ENCODE measurements at regions not wholly inside any gene's neighbourhood (a gene's known extent, or its start where the extent isn't known, plus 50 kb on each side); places are given as distances from the start of the nearest gene placed in this dataset.

DNA sequence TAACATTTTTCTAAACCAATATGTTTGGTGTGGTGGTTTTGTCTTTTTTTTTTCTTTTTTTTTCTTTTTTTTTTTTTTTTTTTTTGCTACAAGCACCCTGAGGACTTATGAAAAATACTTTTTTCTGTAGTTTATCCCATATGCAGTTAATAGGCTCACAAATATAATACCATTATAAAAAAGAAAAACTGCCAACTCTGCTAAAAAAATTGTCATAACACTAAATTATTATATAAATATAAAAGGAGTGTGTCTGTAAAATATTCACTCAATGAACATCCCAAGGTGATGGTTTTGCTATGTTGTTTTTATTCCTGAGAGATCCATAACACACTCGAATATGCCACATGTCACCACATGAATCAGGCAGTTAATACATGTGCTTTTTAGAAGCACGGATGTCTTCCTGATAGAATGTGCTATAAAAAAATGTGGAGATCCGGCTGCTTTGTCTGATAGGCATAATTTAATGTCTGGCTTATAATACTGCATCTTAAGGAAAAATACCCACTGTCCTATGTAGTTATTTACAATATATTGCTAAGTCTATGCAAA lies 110.7 kb upstream of the ZNF507 start:
- TF ChIP-seq, protein P1, sequence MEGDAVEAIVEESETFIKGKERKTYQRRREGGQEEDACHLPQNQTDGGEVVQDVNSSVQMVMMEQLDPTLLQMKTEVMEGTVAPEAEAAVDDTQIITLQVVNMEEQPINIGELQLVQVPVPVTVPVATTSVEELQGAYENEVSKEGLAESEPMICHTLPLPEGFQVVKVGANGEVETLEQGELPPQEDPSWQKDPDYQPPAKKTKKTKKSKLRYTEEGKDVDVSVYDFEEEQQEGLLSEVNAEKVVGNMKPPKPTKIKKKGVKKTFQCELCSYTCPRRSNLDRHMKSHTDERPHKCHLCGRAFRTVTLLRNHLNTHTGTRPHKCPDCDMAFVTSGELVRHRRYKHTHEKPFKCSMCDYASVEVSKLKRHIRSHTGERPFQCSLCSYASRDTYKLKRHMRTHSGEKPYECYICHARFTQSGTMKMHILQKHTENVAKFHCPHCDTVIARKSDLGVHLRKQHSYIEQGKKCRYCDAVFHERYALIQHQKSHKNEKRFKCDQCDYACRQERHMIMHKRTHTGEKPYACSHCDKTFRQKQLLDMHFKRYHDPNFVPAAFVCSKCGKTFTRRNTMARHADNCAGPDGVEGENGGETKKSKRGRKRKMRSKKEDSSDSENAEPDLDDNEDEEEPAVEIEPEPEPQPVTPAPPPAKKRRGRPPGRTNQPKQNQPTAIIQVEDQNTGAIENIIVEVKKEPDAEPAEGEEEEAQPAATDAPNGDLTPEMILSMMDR (IDR thresholded peaks at IDR 0.05) = no peak
- TF ChIP-seq ZFX (IDR thresholded peaks at IDR 0.05; ENCODE audit: borderline replicate concordance) = no peak
- H3K27ac ChIP-seq = no peak overlapping the region

DNA sequence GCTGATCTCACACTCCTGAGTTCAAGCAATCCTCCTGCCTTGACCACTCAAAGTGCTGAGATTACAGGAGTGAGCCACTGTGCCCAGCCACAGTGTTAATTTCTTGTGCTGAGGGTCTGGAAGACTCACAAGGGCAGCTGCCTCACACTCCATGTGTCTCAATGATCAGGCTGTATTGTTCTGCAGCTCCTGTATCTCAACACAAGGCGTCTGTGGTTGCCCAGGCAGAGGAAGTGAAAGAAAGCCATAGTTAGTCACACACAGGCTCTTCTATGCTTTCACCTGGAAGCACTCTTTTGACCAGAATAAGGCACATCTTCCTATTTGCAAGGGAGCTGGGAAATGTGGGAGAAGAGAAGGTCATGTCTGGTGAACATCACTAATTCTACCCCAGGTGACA lies 107.3 kb upstream of the ZNF507 start:
- no peak for TF ChIP-seq ZFX (IDR thresholded peaks at IDR 0.05; ENCODE audit: borderline replicate concordance)
- TF ChIP-seq, protein P1 (IDR thresholded peaks at IDR 0.05) = no peak
- H3K27ac ChIP-seq = no peak overlapping the region

DNA sequence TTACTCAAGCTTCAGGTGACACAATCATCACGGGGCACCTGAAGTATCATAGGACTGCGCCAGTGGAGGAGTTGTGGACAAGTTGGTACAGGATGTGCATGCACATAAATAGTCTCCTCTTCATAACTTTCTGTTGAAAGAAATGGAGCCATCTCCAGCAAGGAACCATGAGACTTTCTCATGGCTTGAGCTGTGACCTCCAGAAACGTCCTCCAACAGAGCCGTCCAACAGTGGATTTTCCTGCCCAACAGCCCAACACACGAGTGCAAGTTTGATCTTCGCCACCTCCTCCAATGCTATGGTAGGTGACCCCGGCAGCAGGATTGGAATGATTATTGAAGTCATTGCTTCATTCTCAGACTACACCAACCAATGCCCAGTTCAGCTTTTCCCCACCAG lies 105.1 kb upstream of the ZNF507 start:
- no peak for TF ChIP-seq ZFX (IDR thresholded peaks at IDR 0.05; ENCODE audit: borderline replicate concordance)
- TF ChIP-seq, protein P1 (IDR thresholded peaks at IDR 0.05) = no peak
- H3K27ac ChIP-seq = no peak overlapping the region

DNA sequence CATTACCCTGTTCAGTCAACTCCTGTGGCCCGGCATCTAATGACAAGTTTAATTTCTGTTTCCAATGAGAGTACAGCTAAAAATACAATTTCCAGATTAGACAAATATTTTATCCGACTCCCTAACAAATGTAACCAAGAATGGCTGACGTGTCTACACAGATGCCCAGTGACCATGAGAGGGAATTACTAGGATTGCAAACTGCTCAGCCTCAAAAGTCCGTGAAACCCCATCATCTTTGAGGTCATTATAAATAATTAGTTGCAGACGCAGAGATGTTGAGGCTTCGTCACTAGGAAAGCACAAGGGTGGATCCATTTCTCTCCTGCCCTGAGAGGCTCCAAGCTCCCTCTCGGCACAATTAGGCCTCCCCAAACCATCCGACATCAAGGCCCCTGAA lies 104.1 kb upstream of the ZNF507 start:
- no peak overlapping the region for H3K27ac ChIP-seq
- TF ChIP-seq ZFX (IDR thresholded peaks at IDR 0.05; ENCODE audit: borderline replicate concordance) = no peak
- TF ChIP-seq, protein P1 (IDR thresholded peaks at IDR 0.05) = no peak

DNA sequence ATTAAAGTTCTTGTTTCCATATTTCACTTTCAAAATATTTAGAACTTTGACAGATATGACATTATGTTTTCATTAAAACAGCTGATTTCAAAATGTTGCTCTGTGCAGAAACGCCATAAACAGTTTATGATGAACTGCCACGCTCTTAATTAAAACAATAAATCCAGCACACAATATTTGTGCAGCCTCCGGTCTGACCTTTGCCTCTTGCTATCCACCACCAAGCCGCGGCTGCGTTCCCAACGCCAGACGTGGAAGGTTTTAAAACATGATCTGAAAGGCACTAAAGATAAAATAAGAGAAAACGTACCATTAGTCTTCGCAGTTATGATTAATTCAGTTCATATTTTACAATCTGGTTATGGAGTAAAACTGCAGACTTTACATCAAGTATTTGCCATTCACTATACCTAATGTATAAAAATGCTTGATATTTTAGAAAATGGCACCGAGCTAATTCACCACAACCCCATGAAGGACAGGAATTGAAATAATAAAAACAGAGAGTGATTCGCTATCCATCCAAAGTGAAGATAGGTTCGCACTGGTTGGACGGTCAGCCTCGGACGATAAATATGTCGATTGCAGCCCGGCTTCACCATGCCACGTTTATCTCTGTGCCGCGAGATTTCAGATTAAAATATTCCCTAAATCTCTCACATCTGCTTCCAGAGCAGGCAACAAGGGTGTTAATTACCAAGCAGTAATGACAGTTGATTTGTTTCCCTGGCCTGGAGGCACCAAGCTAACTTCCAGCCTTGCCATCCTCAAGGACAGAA lies 103.3 kb upstream of the ZNF507 start:
- TF ChIP-seq, protein P1 (IDR thresholded peaks at IDR 0.05) = no peak
- no peak for TF ChIP-seq ZFX (IDR thresholded peaks at IDR 0.05; ENCODE audit: borderline replicate concordance)
- no peak overlapping the region for H3K27ac ChIP-seq

DNA sequence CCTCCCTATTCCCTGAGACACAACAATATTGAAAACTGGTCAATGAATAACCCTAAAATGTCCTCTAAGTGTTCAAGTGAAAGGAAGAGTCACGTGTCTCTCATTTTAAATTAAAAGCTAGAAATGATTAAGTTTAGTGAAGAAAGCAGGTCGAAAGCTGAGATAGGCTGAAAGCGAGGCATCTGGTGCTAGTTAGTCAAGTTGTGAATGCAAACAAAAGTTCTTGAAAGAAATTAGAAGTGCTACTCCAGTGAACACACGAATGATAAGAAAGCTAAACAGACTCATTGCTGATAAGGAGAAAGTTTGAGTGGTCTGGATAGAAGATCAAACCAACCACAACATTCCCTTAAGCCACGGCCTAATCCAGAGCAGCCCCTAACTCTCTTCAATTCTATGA lies 99.4 kb upstream of the ZNF507 start:
- no peak overlapping the region for H3K27ac ChIP-seq
- TF ChIP-seq ZFX (IDR thresholded peaks at IDR 0.05; ENCODE audit: borderline replicate concordance) = no peak

DNA sequence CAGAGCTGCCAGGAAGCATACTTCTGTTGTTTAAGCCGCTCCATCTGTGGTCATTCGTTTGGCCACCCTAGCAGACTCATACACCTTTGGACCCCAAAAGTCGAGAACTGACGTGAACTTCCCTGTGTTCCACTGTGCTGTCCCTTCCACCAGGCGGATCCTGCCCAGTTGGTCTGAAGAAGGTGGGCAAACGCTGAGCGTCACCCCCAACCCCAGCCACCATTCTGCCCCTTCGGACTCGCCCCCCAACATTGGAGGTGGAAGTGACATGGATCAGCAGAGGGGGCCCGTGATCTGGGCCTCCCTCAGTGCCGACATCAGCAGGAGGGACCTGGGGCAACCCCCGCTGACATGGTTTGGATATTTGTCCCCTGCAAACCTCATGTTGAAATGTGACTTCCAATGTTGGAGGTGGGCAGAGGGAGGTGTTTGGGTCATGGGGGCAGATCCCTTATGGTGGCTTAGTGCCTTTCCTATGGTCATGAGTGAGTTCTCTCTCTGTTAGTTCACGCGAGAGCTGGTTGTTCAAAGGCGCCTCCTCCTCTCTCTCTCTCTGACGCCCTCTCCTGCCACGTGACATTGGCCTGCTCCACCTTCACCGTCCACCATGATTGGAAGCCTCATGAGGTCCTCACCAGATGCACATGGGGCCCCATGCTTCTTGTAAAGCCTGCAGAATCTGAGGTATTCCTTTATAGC lies 93.6 kb upstream of the ZNF507 start:
- H3K27ac ChIP-seq = no peak overlapping the region
- TF ChIP-seq, protein P1 (IDR thresholded peaks at IDR 0.05) = no peak
- no peak for TF ChIP-seq ZFX (IDR thresholded peaks at IDR 0.05; ENCODE audit: borderline replicate concordance)
